Astrocyte of the cerebellum (primary cell): ENCODE measurements at regions not wholly inside any gene's neighbourhood (a gene's known extent, or its start where the extent isn't known, plus 50 kb on each side); places are given as distances from the start of the nearest gene placed in this dataset.

ENCODE experiments used
- DNase-seq: peaks from one replicate; pipeline ENCODE4 v3.0.0-alpha.2; 2011; ENCODE audit warnings: low read depth
- H3K4me3 ChIP-seq: 2 replicates; pipeline ENCODE4 v1.5.1; 2011; ENCODE audit warnings: mild to moderate bottlenecking, low read depth, low read length, moderate library complexity
- CTCF ChIP-seq: IDR thresholded peaks from 2 replicates; pipeline ENCODE4 v1.5.1; 2012; ENCODE audit warnings: low read length, low read depth, moderate library complexity, mild to moderate bottlenecking; ENCODE audit errors: missing control alignments
- in situ Hi-C: cut with HindIII; loops from 2 replicates; pipeline ENCODE4 v1.10.0; 2017; ENCODE audit warnings: low sequenced_read_pairs

- in situ Hi-C loops, result no loop called here
- no peak for TF ChIP-seq CTCF
- no peak for DNase-seq
- no peak overlapping the region for H3K4me3 ChIP-seq
These were observed 179.3 kb downstream of the FOXB1 start for GRCh38 chr15:60183366-60183765.

GRCh38 chr15:60184579-60184978, 180.5 kb downstream of the FOXB1 start:
- no peak for TF ChIP-seq CTCF
- in situ Hi-C loops, result no loop called here
- no peak overlapping the region for H3K4me3 ChIP-seq
- DNase-seq, result no peak

DNA sequence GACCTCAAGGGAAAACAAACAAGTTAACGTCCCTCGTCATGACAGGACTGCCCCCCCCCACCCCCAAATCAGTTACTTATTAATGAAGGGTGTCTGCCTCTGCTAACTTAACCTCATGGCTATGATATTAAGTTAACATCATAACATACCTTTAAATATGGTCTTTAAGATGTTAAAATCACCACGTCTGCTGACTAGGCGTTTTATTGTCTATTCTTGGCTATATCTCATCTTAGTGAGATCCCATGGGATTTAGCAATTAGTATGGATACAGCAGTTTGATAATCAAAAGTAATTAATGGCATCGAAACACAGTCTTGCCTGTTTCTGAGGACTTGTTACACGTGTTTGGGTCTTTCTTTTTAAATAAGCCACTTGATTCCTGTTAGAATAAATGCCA, 186.9 kb downstream of the FOXB1 start:
- H3K4me3 ChIP-seq, result no peak overlapping the region
- in situ Hi-C loops, result no loop called here
- TF ChIP-seq CTCF, result no peak

DNA sequence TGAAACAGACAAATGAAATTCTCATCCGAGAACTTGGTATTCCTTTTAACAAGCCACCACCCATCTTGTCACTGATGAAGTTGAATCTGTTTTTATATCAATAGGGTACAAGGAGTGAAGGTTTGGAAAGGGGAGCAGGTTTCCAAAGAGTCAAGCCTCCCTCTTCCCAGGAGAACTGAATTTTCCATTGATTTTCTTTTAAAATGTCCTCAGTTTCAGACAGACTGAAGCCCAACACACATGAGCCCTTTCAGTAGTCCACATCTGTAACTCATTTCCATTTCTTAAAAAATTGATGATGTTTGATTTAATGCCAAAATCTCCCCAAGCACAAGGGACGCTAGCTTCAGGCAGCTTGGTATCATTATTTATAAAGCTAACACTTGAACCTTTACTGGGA, 187.7 kb downstream of the FOXB1 start:
- TF ChIP-seq CTCF, result no peak
- H3K4me3 ChIP-seq, result no peak overlapping the region
- in situ Hi-C loops, result no loop called here
- no peak for DNase-seq

More for the DNA sequence above, 186.9 kb downstream of the FOXB1 start:
- no peak for DNase-seq

DNA sequence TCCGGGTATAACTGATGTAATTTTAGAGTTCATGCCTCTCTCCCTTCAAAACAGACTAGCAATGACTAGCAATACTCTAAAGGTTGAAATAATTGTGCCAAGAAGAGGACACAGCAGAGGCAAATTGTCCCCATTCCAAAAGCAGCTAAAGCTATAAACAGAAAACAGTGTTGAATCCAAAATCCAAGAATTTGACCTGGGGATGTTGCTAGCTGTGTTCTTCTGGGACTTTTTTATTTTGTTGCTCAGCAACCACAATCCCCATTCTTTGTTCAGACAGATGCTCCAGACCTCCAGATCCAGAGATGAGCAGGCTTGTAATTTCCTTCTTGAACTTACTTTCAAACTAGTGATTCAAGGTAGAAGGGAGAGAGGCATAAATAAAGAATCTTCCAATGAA, 191.5 kb downstream of the FOXB1 start:
- no peak overlapping the region for H3K4me3 ChIP-seq
- DNase-seq, result no peak
- in situ Hi-C loops, result no loop called here
- no peak for TF ChIP-seq CTCF

DNA sequence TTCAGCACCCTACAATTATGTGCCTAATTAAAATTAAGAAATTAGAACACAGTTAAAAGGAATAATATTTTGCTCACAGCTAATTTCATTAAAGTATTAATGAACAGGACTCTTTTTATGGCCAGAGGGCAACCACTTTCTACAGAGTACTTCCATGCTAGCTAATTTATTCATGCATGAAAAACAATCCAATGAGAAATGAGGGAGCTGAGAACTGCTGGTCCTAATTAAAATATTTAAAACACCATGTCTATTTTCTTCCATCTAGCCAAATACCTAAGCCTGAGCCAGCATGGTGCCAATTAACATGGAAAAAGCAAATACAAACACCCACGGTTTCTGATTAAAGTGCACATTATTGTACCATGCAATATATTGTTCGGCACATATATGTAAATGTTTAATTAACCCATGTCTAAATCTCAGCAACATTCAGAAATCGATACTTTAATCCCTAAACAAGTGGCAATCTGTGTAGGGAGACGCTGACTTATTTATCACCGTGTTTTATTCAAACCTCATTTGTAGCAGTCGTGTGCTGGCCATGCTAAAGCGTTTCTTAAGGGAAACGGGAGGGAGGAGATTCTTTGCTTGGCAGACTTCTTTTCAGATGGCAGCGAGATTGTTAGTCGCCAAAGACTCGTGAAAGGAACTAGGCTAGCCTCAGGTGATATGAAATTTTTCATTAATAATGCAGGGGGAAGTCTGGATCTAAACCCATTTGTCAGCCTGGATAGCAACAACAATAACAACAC, 193.5 kb downstream of the ANXA2 start:
- no peak overlapping the region for H3K4me3 ChIP-seq
- DNase-seq, result no peak
- TF ChIP-seq CTCF, result no peak
- in situ Hi-C loops, result no loop called here

- TF ChIP-seq CTCF, result no peak
- in situ Hi-C loops, result no loop called here
- DNase-seq, result no peak
- no peak overlapping the region for H3K4me3 ChIP-seq
These were observed 189.1 kb downstream of the ANXA2 start for GRCh38 chr15:60208709-60209108.
